Neuronal stem cell (in vitro differentiated cells): ENCODE measurements at regions not wholly inside any gene's neighbourhood (a gene's known extent, or its start where the extent isn't known, plus 50 kb on each side); places are given as distances from the start of the nearest gene placed in this dataset.

Experiments used
- DNase-seq: peaks from one replicate; pipeline ENCODE4 v3.0.0-alpha.2; 2013; ENCODE audit warnings: low spot score
- H2AFZ ChIP-seq: one replicate; pipeline ENCODE4 v1.6.1; 2013; ENCODE audit warnings: mild to moderate bottlenecking, low read length, inconsistent platforms
- H2AK5ac ChIP-seq: 2 replicates; pipeline ENCODE4 v1.6.1; 2013; ENCODE audit warnings: low read depth, mild to moderate bottlenecking, inconsistent platforms, low read length, moderate library complexity, mixed read lengths
- H2BK120ac ChIP-seq: 2 replicates; pipeline ENCODE4 v1.6.1; 2013; ENCODE audit warnings: low read depth, mild to moderate bottlenecking, inconsistent platforms, low read length, moderate library complexity, mixed read lengths
- H2BK12ac ChIP-seq: one replicate; pipeline ENCODE4 v1.6.1; 2013; ENCODE audit warnings: low read length, inconsistent platforms
- H2BK15ac ChIP-seq: 2 replicates; pipeline ENCODE4 v1.6.1; 2013; ENCODE audit warnings: mild to moderate bottlenecking, low read length, inconsistent platforms, mixed read lengths
- H2BK5ac ChIP-seq: one replicate; pipeline ENCODE4 v1.6.1; 2013; ENCODE audit warnings: inconsistent platforms, mild to moderate bottlenecking, low read length, moderate library complexity
- H3K14ac ChIP-seq: one replicate; pipeline ENCODE4 v1.6.1; 2013; ENCODE audit warnings: low read length, inconsistent platforms
- H3K18ac ChIP-seq: 2 replicates; pipeline ENCODE4 v1.6.1; 2013; ENCODE audit warnings: low read length, inconsistent platforms
- H3K23ac ChIP-seq: 2 replicates; pipeline ENCODE4 v1.6.1; 2013; ENCODE audit warnings: low read depth, mild to moderate bottlenecking, mixed read lengths, low read length, inconsistent platforms; ENCODE audit not compliant: poor library complexity
- H3K27ac ChIP-seq: replicated peaks from 3 replicates; pipeline ENCODE4 v1.5.1; 2013; ENCODE audit warnings: low read length, inconsistent platforms
- H3K27me3 ChIP-seq, 3 experiments: 2 replicates each; pipeline ENCODE4 v1.6.1; 2013; ENCODE audit warnings: low read length in 3 of 3, mild to moderate bottlenecking in 2 of 3, inconsistent platforms in 1 of 3, low read depth in 1 of 3, mixed read lengths in 1 of 3, moderate library complexity in 1 of 3; ENCODE audit not compliant: control insufficient read depth in 3 of 3, insufficient read depth in 3 of 3
- H3K36me3 ChIP-seq, 2 donors: replicated peaks in 1 of 2; 2 replicates each; pipeline ENCODE4 v1.6.1; 2013; ENCODE audit warnings: low read length in 2 of 2; ENCODE audit not compliant: control insufficient read depth in 2 of 2, insufficient read depth in 2 of 2
- H3K4ac ChIP-seq: 2 replicates; pipeline ENCODE4 v1.6.1; 2013; ENCODE audit warnings: inconsistent platforms, mild to moderate bottlenecking, low read length, moderate library complexity
- H3K4me1 ChIP-seq, 2 donors: 1 replicate in 1 of 2; 2 replicates in 1 of 2; pipeline ENCODE4 v1.6.1; 2013; ENCODE audit warnings: low read length in 2 of 2, low read depth in 1 of 2; ENCODE audit not compliant: control insufficient read depth in 2 of 2, insufficient read depth in 1 of 2
- H3K4me2 ChIP-seq: one replicate; pipeline ENCODE4 v1.6.1; 2013; ENCODE audit warnings: mild to moderate bottlenecking, low read length, inconsistent platforms; ENCODE audit not compliant: insufficient read depth, poor library complexity, severe bottlenecking
- H3K4me3 ChIP-seq, 2 donors: 2 replicates each; pipeline ENCODE4 v1.5.1; 2013; ENCODE audit warnings: low read length in 2 of 2, mild to moderate bottlenecking in 2 of 2, inconsistent platforms in 1 of 2, moderate library complexity in 1 of 2
- H3K79me1 ChIP-seq: one replicate; pipeline ENCODE4 v1.6.1; 2013; ENCODE audit warnings: low read depth, mild to moderate bottlenecking, inconsistent platforms, low read length, moderate library complexity
- H3K9ac ChIP-seq: one replicate; pipeline ENCODE4 v1.6.1; 2013; ENCODE audit warnings: mild to moderate bottlenecking, low read depth, low read length, inconsistent platforms; ENCODE audit not compliant: poor library complexity
- H3K9me3 ChIP-seq, 2 donors: replicated peaks in 1 of 2; 2 replicates each; pipeline versions ENCODE3 to v1.6.1; 2013; ENCODE audit warnings: low read length in 2 of 2, mild to moderate bottlenecking in 2 of 2, inconsistent platforms in 1 of 2, low read depth in 1 of 2, mixed read lengths in 1 of 2, moderate library complexity in 1 of 2; ENCODE audit not compliant: control insufficient read depth in 2 of 2, insufficient read depth in 1 of 2
- H4K8ac ChIP-seq: one replicate; pipeline ENCODE4 v1.6.1; 2013; ENCODE audit warnings: low read depth, mild to moderate bottlenecking, inconsistent platforms, low read length, moderate library complexity
- H4K91ac ChIP-seq: one replicate; pipeline ENCODE4 v1.6.1; 2013; ENCODE audit warnings: low read length, low read depth, mild to moderate bottlenecking, inconsistent platforms; ENCODE audit not compliant: poor library complexity
- WGBS, 2 donors: extraction: QIAGEN DNeasy Blood & Tissue Kit; methylation state at CpG; one replicate each; pipeline ENCODE4 v1.1.7; 2013; ENCODE audit warnings: missing lambda C conversion rate in 2 of 2, mixed read lengths in 1 of 2; ENCODE audit not compliant: insufficient read length in 2 of 2, insufficient replicate concordance in 1 of 2; ENCODE audit errors: extremely low coverage in 2 of 2; 5-methylcytosine and 5-hydroxymethylcytosine counted together

DNA sequence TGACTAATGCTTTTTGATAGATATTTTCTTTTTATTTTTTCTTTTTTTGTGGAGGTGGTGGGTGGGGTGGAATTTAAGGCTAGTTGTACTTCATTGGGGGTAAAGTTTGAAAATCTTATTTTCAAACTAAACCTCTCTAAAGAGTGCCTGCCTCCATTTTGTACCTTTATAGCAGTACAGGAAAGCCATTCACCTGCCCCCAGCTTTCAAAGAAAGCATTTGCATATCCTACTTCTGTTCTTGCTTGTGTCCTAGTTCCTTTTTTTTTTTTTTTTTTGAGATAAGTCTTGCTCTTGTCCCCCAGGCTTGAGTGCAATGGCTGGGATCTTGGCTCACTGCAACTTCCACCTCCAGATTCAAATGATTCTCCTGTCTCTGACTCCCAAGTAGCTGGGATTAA, 766.2 kb upstream of the LRRC4C start:
- Histone ChIP-seq H3K4me2 (no peak overlapping the region), H3K23ac (no peak overlapping the region), H3K14ac (no peak overlapping the region), H2BK15ac (no peak overlapping the region), H3K9ac (no peak overlapping the region), H3K4me1 (no peaks in the 10 kb centered on the region), H2BK5ac (no peak overlapping the region), H3K4me3 (no peak overlapping the region), H3K27ac (no peak overlapping the region), H2AK5ac (no peak overlapping the region), H2AFZ (no peak overlapping the region), H2BK120ac (no peak overlapping the region), H4K91ac (no peak overlapping the region), H3K4ac (no peak overlapping the region), H3K79me1 (no peaks in the 10 kb centered on the region), H3K9me3 (no peaks in the 10 kb centered on the region), H3K18ac (no peak overlapping the region), H3K27me3 (no peaks in the 10 kb centered on the region), H2BK12ac (no peak overlapping the region), H3K36me3 (no peaks in the 10 kb centered on the region), H4K8ac (no peak overlapping the region)
- no peak for DNase-seq

DNA sequence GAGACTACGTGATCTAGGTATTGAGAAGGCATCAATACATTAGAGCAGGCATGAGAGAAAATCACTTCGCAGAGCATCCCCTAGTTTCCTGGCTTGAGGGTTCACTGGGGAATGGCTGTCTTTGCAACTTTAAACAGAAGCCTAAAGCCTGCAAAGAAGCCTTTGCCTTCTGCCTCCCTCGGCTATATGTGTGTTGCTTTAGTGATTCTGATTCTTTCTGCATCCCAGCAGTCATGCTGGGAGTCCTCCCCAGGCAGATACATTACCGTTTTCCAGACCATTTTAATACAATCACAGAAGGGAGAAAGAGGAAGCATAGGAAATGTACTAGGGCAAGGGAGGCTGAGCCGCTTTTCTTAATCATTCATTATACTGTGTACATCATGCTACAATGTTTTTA, 773.2 kb upstream of the LRRC4C start:
- no peak overlapping the region for H3K4me2 ChIP-seq
- no peak overlapping the region for H2BK12ac ChIP-seq
- no peak for DNase-seq
- no peak overlapping the region for H3K23ac ChIP-seq
- H3K27ac ChIP-seq: no peak overlapping the region
- no peak overlapping the region for H2BK120ac ChIP-seq
- no peak overlapping the region for H2BK5ac ChIP-seq
- no peak overlapping the region for H4K91ac ChIP-seq
- no peak overlapping the region for H3K9ac ChIP-seq
- no peak overlapping the region for H3K18ac ChIP-seq
- H3K9me3 ChIP-seq: no peaks in the 10 kb centered on the region
- H2AFZ ChIP-seq: no peak overlapping the region
- no peaks in the 10 kb centered on the region for H3K36me3 ChIP-seq
- no peak overlapping the region for H3K4me3 ChIP-seq
- H4K8ac ChIP-seq: no peak overlapping the region
- H3K4me1 ChIP-seq: no peaks in the 10 kb centered on the region
- no peak overlapping the region for H2AK5ac ChIP-seq
- no CpG with 5 or more reads among the region's 5 CpGs for WGBS, 2 donors
- H2BK15ac ChIP-seq: no peak overlapping the region
- no peak overlapping the region for H3K4ac ChIP-seq
- no peak overlapping the region for H3K14ac ChIP-seq
- no peaks in the 10 kb centered on the region for H3K27me3 ChIP-seq
- no peaks in the 10 kb centered on the region for H3K79me1 ChIP-seq

DNA sequence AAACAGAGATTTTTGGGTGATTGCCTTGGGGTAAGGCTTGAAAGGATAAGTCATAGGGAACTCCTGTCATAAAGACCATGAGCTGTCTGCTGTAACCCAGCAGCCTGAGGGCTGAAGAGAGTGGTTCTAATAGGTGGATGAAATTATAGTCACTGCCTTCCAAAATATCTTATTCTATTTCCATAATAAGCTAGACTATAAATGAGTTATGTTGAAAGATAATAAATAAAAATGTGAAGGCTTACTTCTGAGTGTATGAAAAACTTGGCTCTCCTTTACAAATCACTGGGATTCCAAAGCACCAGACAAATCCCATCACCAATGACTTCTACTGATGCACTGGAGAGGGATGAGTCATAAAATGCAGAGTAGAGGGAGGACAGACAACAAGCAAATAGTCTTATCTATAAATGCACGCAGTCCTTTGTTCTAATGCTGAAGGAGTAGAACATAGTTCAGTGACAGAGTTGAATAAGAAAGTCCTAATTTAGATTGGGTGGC, 775.0 kb upstream of the LRRC4C start:
- Histone ChIP-seq H3K79me1 (no peaks in the 10 kb centered on the region), H3K4ac (no peak overlapping the region), H2BK15ac (no peak overlapping the region), H3K36me3 (no peaks in the 10 kb centered on the region), H3K4me1 (no peaks in the 10 kb centered on the region), H4K8ac (no peak overlapping the region), H2BK12ac (no peak overlapping the region), H3K27ac (no peak overlapping the region), H3K4me2 (no peak overlapping the region), H3K23ac (no peak overlapping the region), H3K9me3 (no peaks in the 10 kb centered on the region), H2AK5ac (no peak overlapping the region), H4K91ac (no peak overlapping the region), H3K9ac (no peak overlapping the region), H3K18ac (no peak overlapping the region), H2BK5ac (no peak overlapping the region), H3K4me3 (no peak overlapping the region), H3K14ac (no peak overlapping the region), H3K27me3 (no peaks in the 10 kb centered on the region), H2BK120ac (no peak overlapping the region), H2AFZ (no peak overlapping the region)
- no CpG with 5 or more reads among the region's 1 CpG for WGBS, 2 donors
- DNase-seq: no peak

DNA sequence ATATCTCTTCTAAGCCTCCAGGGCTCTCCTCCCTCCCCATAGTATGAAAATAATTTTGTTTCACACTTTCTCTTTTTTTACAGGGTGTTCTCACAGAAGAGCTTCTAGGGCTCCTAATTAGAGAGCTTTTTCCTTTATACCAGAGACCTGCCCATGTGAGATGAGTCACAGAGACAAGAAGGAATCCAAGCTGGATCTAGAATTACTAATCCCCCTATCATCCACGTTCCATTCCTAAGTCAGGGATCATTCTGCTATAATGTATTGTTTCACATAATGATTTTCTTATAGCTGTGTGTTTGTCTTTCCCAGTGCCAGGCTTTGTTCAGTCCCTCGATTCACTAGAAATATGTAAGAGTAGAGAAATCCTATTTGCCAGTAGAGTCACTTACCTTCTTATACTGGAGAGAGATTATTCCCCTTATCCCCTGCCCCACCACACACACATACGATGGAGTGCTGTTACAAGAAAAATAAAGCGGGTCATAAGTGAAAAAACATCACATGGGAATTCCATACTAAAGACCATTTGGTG, 778.3 kb upstream of the LRRC4C start:
- Histone ChIP-seq H3K23ac (no peak overlapping the region), H3K9ac (no peak overlapping the region), H3K4me1 (peaks cover 0 to under 1% of the 10 kb centered on the region in 2 donors), H3K9me3 (no peaks in the 10 kb centered on the region), H3K4me2 (no peak overlapping the region), H2BK5ac (no peak overlapping the region), H3K36me3 (no peaks in the 10 kb centered on the region), H3K4ac (no peak overlapping the region), H3K18ac (no peak overlapping the region), H3K27me3 (no peaks in the 10 kb centered on the region), H3K14ac (no peak overlapping the region), H2AFZ (no peak overlapping the region), H2AK5ac (no peak overlapping the region), H2BK12ac (no peak overlapping the region), H3K79me1 (no peaks in the 10 kb centered on the region), H2BK15ac (no peak overlapping the region), H3K27ac (no peak overlapping the region), H2BK120ac (no peak overlapping the region), H4K8ac (no peak overlapping the region), H3K4me3 (no peak overlapping the region), H4K91ac (no peak overlapping the region)
- no CpG with 5 or more reads among the region's 4 CpGs for WGBS, 2 donors
- DNase-seq: no peak
